Natural killer cell treated with Interleukin-12 subunit alpha and Interleukin-12 subunit beta and Interleukin-15 and Interleukin-18, amount 100 ng/mL, for 72 hours (primary cell): ENCODE measurements at regions not wholly inside any gene's neighbourhood (a gene's known extent, or its start where the extent isn't known, plus 50 kb on each side); places are given as distances from the start of the nearest gene placed in this dataset.

ENCODE experiments used
- ATAC-seq, 2 donors: fragments of 150-1000 bp; cut with Tn5 transposase in 1 of 2; sonication (Bioruptor Pico), chemical (Tn5 transposase) in 1 of 2; 2 replicates each; pipeline ENCODE4 v1.10.0; 2021
- DNase-seq: peaks from one replicate; pipeline ENCODE4 v3.0.0; 2022; ENCODE audit warnings: low spot score
- H3K27ac Mint-ChIP-seq, 2 donors: 1 replicate in 1 of 2; 2 replicates in 1 of 2; pipeline ENCODE4 v1.8.0; 2022; ENCODE audit warnings: mixed read lengths in 2 of 2, mild to moderate bottlenecking in 1 of 2, moderate library complexity in 1 of 2
- H3K27me3 Mint-ChIP-seq, 2 donors: 1 replicate in 1 of 2; 2 replicates in 1 of 2; pipeline ENCODE4 v1.8.0; 2022; ENCODE audit warnings: mixed read lengths in 2 of 2
- H3K36me3 Mint-ChIP-seq: one replicate; pipeline ENCODE4 v1.8.0; 2022; ENCODE audit warnings: mixed read lengths
- H3K4me1 Mint-ChIP-seq, 2 donors: 1 replicate in 1 of 2; 2 replicates in 1 of 2; pipeline ENCODE4 v1.8.0; 2022; ENCODE audit warnings: low read depth in 2 of 2, mixed read lengths in 2 of 2, mild to moderate bottlenecking in 1 of 2
- H3K4me3 Mint-ChIP-seq: one replicate; pipeline ENCODE4 v1.8.0; 2022; ENCODE audit warnings: mixed read lengths
- H3K9me3 Mint-ChIP-seq: 2 replicates; pipeline ENCODE4 v1.8.0; 2022; ENCODE audit warnings: mixed read lengths

DNA sequence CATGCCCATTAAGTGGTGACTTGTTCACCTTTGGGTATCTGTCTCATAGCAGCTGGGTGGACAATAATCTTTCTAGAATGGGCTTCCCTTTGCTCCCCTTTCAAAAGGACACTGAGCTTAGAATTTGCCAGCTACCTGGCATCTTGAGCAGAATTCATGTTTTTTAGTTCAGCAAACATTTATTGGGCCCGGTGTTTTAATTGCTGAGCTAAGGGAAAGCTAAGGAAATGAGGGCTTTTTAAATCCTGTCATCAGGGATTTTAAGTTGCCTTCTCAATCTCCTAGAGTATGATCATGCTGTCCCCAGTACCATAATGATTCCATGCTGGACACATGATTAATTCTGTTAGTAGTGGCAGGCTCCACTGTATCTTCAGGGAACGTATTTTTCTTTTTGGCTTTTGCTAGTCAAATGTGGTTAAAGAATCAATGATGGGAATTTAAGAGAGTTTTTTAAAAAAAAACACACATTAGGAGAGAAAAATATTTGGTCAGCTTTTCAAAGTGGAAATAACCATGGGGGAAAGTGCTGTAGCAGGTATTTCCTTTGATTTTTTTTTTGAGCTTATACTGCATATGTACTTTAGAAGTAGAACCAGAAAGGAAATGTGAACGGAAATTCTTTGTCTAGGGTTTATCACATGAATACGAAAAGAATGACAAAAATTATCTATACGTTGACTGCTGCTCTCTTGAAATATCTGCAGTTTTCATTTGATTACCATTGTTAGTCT lies 208.9 kb downstream of the CLCN4 start:
- DNase-seq, result no peak
- H3K4me1 Mint-ChIP-seq, result no peaks in the 10 kb centered on the region

DNA sequence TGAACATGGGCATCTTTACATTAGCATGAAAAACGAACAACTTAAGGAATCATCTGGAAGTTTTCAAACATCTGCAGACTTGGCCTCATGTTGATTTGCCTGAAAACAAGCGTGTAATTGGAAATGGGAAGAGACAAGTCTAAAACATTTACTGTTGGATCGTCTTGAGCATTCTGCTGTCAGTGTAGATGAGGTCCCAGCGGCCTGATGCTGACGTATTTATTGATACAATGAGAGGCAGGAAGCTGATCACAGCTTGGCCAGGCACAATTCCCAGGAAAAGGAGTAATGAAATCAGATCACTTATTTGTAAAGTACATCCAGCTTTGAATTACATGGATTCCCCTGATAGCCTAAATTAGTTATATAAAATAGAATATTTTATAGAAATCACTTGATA lies 210.6 kb downstream of the CLCN4 start:
- H3K4me1 Mint-ChIP-seq, result no peaks in the 10 kb centered on the region
- no peak overlapping the region for H3K4me3 Mint-ChIP-seq

More for the DNA sequence above, 208.9 kb downstream of the CLCN4 start:
- H3K4me3 Mint-ChIP-seq, result no peak overlapping the region
- H3K27ac Mint-ChIP-seq, result no peak overlapping the region
- H3K27me3 Mint-ChIP-seq, result peaks cover 0 to 2% of the 10 kb centered on the region in 2 donors
- H3K36me3 Mint-ChIP-seq, result no peaks in the 10 kb centered on the region
- H3K9me3 Mint-ChIP-seq, result peaks cover 5% of the 10 kb centered on the region
- no peak for ATAC-seq

DNA sequence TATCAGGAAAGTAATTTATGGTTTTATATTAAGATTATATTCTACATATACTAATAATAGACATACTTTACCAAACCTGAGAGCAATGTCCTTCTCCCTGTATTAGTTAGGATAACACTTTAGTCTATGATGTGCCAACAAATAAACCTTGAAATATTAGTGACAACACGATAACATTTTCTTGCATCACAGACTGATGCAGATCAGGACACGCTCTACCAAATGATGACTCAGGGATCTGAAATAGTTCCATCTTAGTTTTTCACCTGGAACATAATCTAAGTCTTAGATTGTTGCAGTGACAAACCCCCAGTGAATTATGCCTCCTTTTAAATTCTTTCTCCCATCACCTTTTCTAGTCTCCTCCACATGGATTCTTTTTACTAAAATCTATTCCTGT lies 214.2 kb downstream of the CLCN4 start:
- Mint-ChIP-seq H3K9me3 (peaks cover 7% of the 10 kb centered on the region), H3K27me3 (peaks cover 0 to 2% of the 10 kb centered on the region in 2 donors), H3K4me1 (no peaks in the 10 kb centered on the region), H3K36me3 (no peaks in the 10 kb centered on the region), H3K4me3 (no peak overlapping the region), H3K27ac (no peak overlapping the region)
- DNase-seq (no peak), ATAC-seq (no peak)

More for the DNA sequence above, 210.6 kb downstream of the CLCN4 start:
- peaks cover 5% of the 10 kb centered on the region for H3K9me3 Mint-ChIP-seq
- no peaks in the 10 kb centered on the region for H3K27me3 Mint-ChIP-seq
- DNase-seq, result no peak
- H3K27ac Mint-ChIP-seq, result no peak overlapping the region
- no peak for ATAC-seq
- no peaks in the 10 kb centered on the region for H3K36me3 Mint-ChIP-seq

DNA sequence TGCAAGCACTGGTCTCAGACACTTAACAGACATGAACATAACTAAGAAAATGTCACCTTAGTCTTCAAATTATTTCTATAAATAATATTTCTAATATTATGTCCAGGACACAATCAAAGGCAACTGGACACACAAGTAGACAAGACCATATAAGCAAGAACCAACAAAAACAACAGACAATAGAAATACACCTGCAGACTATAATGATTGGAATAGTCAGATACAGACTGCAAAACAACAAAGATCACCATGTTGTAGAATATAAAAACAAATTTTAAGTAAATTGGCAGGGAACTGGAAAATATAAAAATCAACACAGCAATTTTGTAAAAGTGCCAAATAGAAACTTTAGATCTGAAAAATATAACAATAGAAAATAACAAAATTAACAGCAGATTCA lies 220.7 kb downstream of the CLCN4 start:
- ATAC-seq (no peak), DNase-seq (no peak)
- H3K36me3 Mint-ChIP-seq, result no peaks in the 10 kb centered on the region
- peaks cover 2% of the 10 kb centered on the region for H3K9me3 Mint-ChIP-seq
- peaks cover 0 to 2% of the 10 kb centered on the region in 2 donors for H3K27me3 Mint-ChIP-seq
- no peaks in the 10 kb centered on the region for H3K4me1 Mint-ChIP-seq
- no peak overlapping the region for H3K4me3 Mint-ChIP-seq
- H3K27ac Mint-ChIP-seq, result no peak overlapping the region

DNA sequence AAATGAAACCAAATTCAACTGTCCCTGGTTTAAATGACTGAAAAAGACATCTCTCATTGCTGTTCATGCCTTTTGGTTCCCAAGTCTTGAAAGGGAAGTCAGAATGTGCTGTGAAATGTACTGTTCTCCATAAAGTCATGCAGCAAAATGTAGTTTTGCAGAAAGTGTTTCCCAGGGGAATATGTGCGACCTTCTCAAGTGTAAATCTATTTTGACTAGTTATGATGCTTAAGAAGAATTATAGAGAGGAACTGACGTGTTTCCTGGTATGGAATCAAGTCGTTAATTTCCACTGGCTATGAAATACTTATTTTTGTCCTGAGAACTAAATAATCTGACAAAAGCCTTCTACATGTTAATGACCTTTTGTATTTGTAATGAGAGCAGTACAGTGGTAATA lies 223.1 kb downstream of the CLCN4 start:
- H3K27ac Mint-ChIP-seq, result no peak overlapping the region
- ATAC-seq (no peak), DNase-seq (no peak)
- H3K36me3 Mint-ChIP-seq, result no peaks in the 10 kb centered on the region
- H3K27me3 Mint-ChIP-seq, result no peaks in the 10 kb centered on the region
- H3K4me1 Mint-ChIP-seq, result no peaks in the 10 kb centered on the region
- H3K4me3 Mint-ChIP-seq, result no peak overlapping the region
- peaks cover 6% of the 10 kb centered on the region for H3K9me3 Mint-ChIP-seq

DNA sequence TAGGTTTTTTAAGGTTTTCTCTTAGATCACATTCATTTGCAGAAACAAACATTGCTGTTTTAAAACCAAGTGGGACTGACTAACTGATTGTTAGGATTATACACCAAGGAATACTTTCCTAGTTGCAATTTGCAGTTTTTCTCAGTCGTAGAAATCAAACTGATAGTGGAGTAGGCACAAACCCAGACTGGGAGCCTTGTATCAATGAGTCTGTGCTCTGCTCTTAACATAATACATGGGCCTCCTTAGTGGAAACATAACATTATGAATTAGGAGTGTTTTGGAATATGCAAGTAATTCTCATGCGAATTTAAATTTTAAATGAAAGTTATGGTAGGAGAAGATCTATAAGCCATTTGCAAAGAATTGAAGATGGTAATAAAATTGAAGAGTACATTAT lies 223.5 kb downstream of the CLCN4 start:
- peaks cover 6% of the 10 kb centered on the region for H3K9me3 Mint-ChIP-seq
- ATAC-seq (no peak), DNase-seq (no peak)
- no peaks in the 10 kb centered on the region for H3K36me3 Mint-ChIP-seq
- H3K4me1 Mint-ChIP-seq, result no peaks in the 10 kb centered on the region
- H3K27ac Mint-ChIP-seq, result no peak overlapping the region
- H3K4me3 Mint-ChIP-seq, result no peak overlapping the region
- no peaks in the 10 kb centered on the region for H3K27me3 Mint-ChIP-seq

DNA sequence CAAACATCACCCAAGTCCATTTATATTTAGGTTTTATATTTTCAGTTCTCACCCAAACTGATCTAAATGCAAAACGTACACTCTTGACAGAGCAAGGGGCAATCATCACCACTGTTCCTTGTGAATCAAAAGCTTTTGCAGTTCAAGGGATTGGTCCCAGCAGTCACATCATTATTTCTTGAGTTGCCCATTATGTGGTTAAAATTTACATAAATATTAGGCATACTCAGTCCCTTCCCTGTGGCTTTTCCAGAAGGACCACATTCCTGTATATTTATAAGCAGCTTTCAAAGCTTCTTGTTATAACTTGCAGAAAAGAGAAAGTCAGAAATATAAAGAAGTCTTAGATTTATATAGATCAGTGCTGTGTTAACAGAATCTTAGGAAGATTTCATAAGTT lies 224.4 kb downstream of the CLCN4 start:
- H3K4me1 Mint-ChIP-seq, result no peaks in the 10 kb centered on the region
- H3K27me3 Mint-ChIP-seq, result no peaks in the 10 kb centered on the region
- H3K9me3 Mint-ChIP-seq, result peaks cover 3% of the 10 kb centered on the region
- H3K27ac Mint-ChIP-seq, result no peak overlapping the region
- H3K36me3 Mint-ChIP-seq, result no peaks in the 10 kb centered on the region
- no peak overlapping the region for H3K4me3 Mint-ChIP-seq
- ATAC-seq (no peak), DNase-seq (no peak)

DNA sequence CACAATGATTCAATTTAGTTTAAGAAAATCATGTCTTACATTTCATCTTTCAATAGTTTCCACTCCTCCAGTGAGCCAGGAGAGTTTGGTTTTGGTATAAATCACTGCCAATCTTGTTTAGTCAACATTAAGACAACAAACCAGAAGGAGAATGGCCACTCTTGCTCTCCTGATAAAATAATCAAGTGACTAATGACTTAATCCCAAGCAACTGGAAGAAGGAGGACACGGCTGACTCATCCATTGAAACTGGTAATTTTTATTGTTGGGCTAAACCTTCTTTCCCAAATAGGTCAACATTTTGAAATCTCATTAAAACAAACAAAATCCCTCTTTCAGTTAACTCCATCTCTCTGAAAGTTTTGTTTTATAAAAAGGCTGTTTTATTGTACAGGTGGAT lies 230.2 kb downstream of the CLCN4 start:
- no peak for DNase-seq
- Mint-ChIP-seq H3K4me3 (no peak overlapping the region), H3K27me3 (peaks cover 0 to 6% of the 10 kb centered on the region in 2 donors), H3K27ac (no peak overlapping the region), H3K36me3 (no peaks in the 10 kb centered on the region), H3K4me1 (no peaks in the 10 kb centered on the region), H3K9me3 (peaks cover 3% of the 10 kb centered on the region)
- ATAC-seq, result no peak

DNA sequence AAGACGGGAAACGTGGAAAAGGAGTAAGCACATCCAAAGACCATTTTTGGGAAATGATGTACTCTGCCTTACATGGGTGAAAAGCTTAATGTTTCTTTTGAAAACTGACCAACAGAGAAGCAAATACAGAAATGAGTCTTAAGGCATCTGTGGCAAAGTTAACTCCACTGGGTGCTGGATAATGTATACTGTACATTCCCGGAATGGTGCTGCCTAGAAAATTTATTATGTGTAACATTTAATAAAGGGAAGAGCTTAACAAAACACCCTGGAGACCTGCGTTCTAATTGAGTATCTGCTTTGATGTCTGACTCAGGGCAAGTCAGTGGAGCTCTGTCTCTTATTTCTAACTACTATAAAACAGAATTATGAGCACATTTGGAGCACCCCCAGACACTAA lies 230.2 kb downstream of the MID1 start:
- DNase-seq, result no peak
- Mint-ChIP-seq H3K4me1 (no peaks in the 10 kb centered on the region), H3K27ac (no peak overlapping the region), H3K36me3 (no peaks in the 10 kb centered on the region), H3K27me3 (peaks cover 0 to 9% of the 10 kb centered on the region in 2 donors), H3K9me3 (no peaks in the 10 kb centered on the region), H3K4me3 (no peak overlapping the region)
- no peak for ATAC-seq

DNA sequence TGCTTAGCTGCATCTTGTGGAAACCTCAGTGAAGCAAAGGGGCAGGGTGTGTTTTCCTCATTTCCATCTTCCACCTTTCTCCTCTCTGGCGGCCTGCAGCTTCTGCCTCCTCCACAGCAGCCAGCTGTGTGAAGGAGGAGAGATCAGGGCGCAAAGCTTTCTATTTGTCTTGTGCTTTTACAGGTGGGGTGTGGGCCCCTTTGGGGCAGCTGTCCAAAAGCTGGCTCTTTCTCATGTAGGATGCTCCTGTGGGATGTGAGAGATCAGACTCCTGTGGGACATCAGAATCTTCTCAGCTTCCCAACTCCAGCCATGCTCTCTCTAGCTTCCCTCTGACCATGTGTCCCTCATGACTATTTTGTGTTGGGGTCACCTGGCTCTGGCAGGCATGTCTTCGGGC lies 227.1 kb downstream of the MID1 start:
- Mint-ChIP-seq H3K27me3 (peaks cover 0 to 12% of the 10 kb centered on the region in 2 donors), H3K36me3 (no peaks in the 10 kb centered on the region), H3K9me3 (no peaks in the 10 kb centered on the region), H3K27ac (no peak overlapping the region), H3K4me1 (peaks cover 0 to 5% of the 10 kb centered on the region in 2 donors), H3K4me3 (no peak overlapping the region)
- ATAC-seq, result peak in 1 of 2 donors; percentile 52
- DNase-seq, result no peak

DNA sequence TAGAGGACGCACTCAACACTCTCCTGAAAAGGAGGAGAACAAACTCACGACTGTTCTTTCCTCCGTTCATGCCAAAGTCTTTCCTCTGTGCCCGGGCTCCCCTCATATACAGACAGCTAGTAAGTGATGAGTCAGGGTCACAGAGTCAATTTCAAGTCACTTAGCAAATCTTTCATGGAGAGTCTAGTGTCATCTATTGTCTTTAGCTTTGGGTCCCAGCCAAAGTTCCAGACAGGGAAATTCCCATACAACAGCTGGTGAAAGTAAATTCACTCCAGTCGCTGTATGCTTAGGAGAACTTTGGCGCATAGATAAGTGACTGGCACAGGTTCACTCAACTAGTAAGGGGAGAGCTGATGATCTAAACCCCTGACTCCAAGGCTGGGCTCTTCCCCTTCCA lies 226.5 kb downstream of the MID1 start:
- ATAC-seq (no peak), DNase-seq (no peak)
- Mint-ChIP-seq H3K27ac (no peak overlapping the region), H3K9me3 (no peaks in the 10 kb centered on the region), H3K27me3 (peaks cover 0 to 9% of the 10 kb centered on the region in 2 donors), H3K4me1 (peaks cover 0 to 5% of the 10 kb centered on the region in 2 donors), H3K36me3 (no peaks in the 10 kb centered on the region), H3K4me3 (no peak overlapping the region)

DNA sequence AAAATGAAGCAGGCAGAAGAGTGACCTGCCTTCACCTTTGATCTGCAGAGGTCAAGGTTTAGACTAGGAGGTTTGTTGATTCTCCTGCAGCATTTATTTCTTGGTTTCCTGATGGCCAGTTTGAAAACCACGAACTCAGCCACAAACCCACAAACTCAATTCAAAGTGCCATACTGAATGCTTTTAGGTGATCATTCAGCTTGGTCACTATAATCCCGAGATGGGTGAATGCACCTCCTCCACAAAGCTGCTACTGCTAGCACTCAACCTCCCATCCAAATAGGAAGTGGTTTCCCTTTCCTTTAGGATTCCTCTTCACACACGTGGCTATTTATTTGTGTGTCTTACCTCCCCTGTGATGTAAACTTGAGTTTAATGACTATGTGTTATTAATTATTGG lies 225.2 kb downstream of the MID1 start:
- H3K27ac Mint-ChIP-seq, result no peak overlapping the region
- peaks cover 0 to 9% of the 10 kb centered on the region in 2 donors for H3K27me3 Mint-ChIP-seq
- ATAC-seq, result no peak
- H3K36me3 Mint-ChIP-seq, result no peaks in the 10 kb centered on the region
- DNase-seq, result no peak
- no peaks in the 10 kb centered on the region for H3K9me3 Mint-ChIP-seq
- no peak overlapping the region for H3K4me3 Mint-ChIP-seq
- peaks cover 0 to 5% of the 10 kb centered on the region in 2 donors for H3K4me1 Mint-ChIP-seq
